ENCODE measurements at regions not wholly inside any gene's neighbourhood (a gene's known extent, or its start where the extent isn't known, plus 50 kb on each side); places are given as distances from the start of the nearest gene placed in this dataset.
A peak's percentile ranks its signal among the peaks of the same experiment; 100 is the strongest.

- no peaks in the 10 kb centered on the region for H3K4me1 ChIP-seq (ENCODE audit: control insufficient read depth in 1 of 2, insufficient read depth in 2 of 2, low read length in 2 of 2)
- no TSS peak for BruUV-seq (replicated peaks)
- TF ChIP-seq, protein P1, sequence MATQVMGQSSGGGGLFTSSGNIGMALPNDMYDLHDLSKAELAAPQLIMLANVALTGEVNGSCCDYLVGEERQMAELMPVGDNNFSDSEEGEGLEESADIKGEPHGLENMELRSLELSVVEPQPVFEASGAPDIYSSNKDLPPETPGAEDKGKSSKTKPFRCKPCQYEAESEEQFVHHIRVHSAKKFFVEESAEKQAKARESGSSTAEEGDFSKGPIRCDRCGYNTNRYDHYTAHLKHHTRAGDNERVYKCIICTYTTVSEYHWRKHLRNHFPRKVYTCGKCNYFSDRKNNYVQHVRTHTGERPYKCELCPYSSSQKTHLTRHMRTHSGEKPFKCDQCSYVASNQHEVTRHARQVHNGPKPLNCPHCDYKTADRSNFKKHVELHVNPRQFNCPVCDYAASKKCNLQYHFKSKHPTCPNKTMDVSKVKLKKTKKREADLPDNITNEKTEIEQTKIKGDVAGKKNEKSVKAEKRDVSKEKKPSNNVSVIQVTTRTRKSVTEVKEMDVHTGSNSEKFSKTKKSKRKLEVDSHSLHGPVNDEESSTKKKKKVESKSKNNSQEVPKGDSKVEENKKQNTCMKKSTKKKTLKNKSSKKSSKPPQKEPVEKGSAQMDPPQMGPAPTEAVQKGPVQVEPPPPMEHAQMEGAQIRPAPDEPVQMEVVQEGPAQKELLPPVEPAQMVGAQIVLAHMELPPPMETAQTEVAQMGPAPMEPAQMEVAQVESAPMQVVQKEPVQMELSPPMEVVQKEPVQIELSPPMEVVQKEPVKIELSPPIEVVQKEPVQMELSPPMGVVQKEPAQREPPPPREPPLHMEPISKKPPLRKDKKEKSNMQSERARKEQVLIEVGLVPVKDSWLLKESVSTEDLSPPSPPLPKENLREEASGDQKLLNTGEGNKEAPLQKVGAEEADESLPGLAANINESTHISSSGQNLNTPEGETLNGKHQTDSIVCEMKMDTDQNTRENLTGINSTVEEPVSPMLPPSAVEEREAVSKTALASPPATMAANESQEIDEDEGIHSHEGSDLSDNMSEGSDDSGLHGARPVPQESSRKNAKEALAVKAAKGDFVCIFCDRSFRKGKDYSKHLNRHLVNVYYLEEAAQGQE (IDR thresholded peaks at IDR 0.05; ENCODE audit: low read depth) = no peak
- TF ChIP-seq ZNF274 (IDR thresholded peaks at IDR 0.05; ENCODE audit: low read depth, low read length) (no peak), CEBPB (IDR thresholded peaks at IDR 0.05; ENCODE audit: low read depth) (no peak), JUND (IDR thresholded peaks at IDR 0.05) (no peak), SIN3A (IDR thresholded peaks at IDR 0.05; ENCODE audit: low read depth) (no peak), ELF1 (IDR thresholded peaks at IDR 0.05; ENCODE audit: borderline replicate concordance, low read depth) (no peak), SP1 (IDR thresholded peaks at IDR 0.05; ENCODE audit: low read depth) (no peak), ZBTB33 (IDR thresholded peaks at IDR 0.05; ENCODE audit: extremely low read depth, insufficient replicate concordance, low read length) (no peak)
- H2AFZ ChIP-seq (ENCODE audit: low read depth, low read length, poor library complexity, severe bottlenecking) = no peak overlapping the region
- H3K9me2 ChIP-seq (ENCODE audit: insufficient read depth) = no peaks in the 10 kb centered on the region
- H3K4me3 ChIP-seq (replicated peaks in 1 of 2; ENCODE audit: low read depth in 1 of 2, low read length in 2 of 2) = no peak overlapping the region
- H4K20me1 ChIP-seq (ENCODE audit: insufficient read depth) = no peaks in the 10 kb centered on the region
- H3K79me2 ChIP-seq (ENCODE audit: insufficient read depth, low read length) = no peaks in the 10 kb centered on the region
- DNase-seq (ENCODE audit: low read depth, low spot score) = no peak
- POLR2A ChIA-PET = no interaction called here
- peaks cover 18% of the 10 kb centered on the region; the same call in 1 of the 2 replicates for H3K27me3 ChIP-seq (ENCODE audit: insufficient read depth, low read length)
- H3K27ac ChIP-seq (ENCODE audit: low read depth, low read length) = no peak overlapping the region
- intact Hi-C loops (cut with micrococcal nuclease) = no loop called here
- RAD21 ChIA-PET (ENCODE audit: low non-redundant PET in 1 of 2, low total read pairs in 2 of 2, uncharacterized antibody in 2 of 2, unreplicated experiment in 2 of 2) = no interaction called here
- no peak overlapping the region for H3K9ac ChIP-seq (ENCODE audit: low read length)
- no peaks in the 10 kb centered on the region for H3K36me3 ChIP-seq (ENCODE audit: control insufficient read depth in 1 of 2, insufficient read depth in 2 of 2, low read length in 2 of 2)
- H3K9me3 ChIP-seq (ENCODE audit: control insufficient read depth in 1 of 2, insufficient read depth in 1 of 2, low read depth in 1 of 2, low read length in 2 of 2) = no peaks in the 10 kb centered on the region
- peak; percentile 34; the same call in 1 of the 2 replicates for ATAC-seq
- no peak overlapping the region for H3K4me2 ChIP-seq (ENCODE audit: low read length)
- CTCF ChIA-PET = no interaction called here
Measured at GRCh38 chr10:117929327-117930067, 117.2 kb downstream of the RAB11FIP2 start.
